Ishikawa (cell line): ENCODE measurements at regions not wholly inside any gene's neighbourhood (a gene's known extent, or its start where the extent isn't known, plus 50 kb on each side); places are given as distances from the start of the nearest gene placed in this dataset.

Experiments
- CEBPB ChIP-seq: IDR thresholded peaks from 2 replicates; pipeline ENCODE4 v1.6.1; 2012
- EP300 ChIP-seq: IDR thresholded peaks from 2 replicates; pipeline ENCODE4 v1.6.1; 2012; ENCODE audit warnings: borderline replicate concordance
- MAX ChIP-seq: IDR thresholded peaks from 2 replicates; pipeline ENCODE4 v1.6.1; 2012
- NFIC ChIP-seq: IDR thresholded peaks from 2 replicates; pipeline ENCODE4 v1.6.1; 2012
- REST ChIP-seq: IDR thresholded peaks from 2 replicates; pipeline ENCODE4 v1.6.1; 2012; ENCODE audit warnings: low read depth, mild to moderate bottlenecking
- TAF1 ChIP-seq: IDR thresholded peaks from 2 replicates; pipeline ENCODE4 v1.6.1; 2012; ENCODE audit warnings: low read depth, mild to moderate bottlenecking
- YY1 ChIP-seq: IDR thresholded peaks from 2 replicates; pipeline ENCODE4 v1.6.1; 2012; ENCODE audit warnings: low read depth

- no peak for TF ChIP-seq NFIC
- no peak for TF ChIP-seq MAX
- no peak for TF ChIP-seq CEBPB
- no peak for TF ChIP-seq TAF1
- TF ChIP-seq EP300, result no peak
- no peak for TF ChIP-seq REST
- TF ChIP-seq YY1, result no peak
These were observed 125.3 kb upstream of the TMEM161B start for GRCh38 chr5:88393716-88394535.
